ENCODE measurements at regions not wholly inside any gene's neighbourhood (a gene's known extent, or its start where the extent isn't known, plus 50 kb on each side); places are given as distances from the start of the nearest gene placed in this dataset.
"Not testable (repeated sequence)": the region's sequence is repeated elsewhere in the genome, so short reads cannot be mapped to it uniquely, and the experiment has no call there.

GRCh38 chrX:13179586-13179985 is 135.2 kb upstream of the FAM9C start:
- no peak for DNase-seq

GRCh38 chrX:13179100-13179499 is 134.7 kb upstream of the FAM9C start:
- DNase-seq: no peak

GRCh38 chrX:13177921-13178566 is 133.6 kb upstream of the FAM9C start:
- DNase-seq: peak; percentile 28

- DNase-seq: no peak
Measured at GRCh38 chrX:13175056-13175455, 130.6 kb upstream of the FAM9C start.

- DNase-seq: no peak
Measured at GRCh38 chrX:13170966-13171558, 126.6 kb upstream of the FAM9C start.

GRCh38 chrX:13169684-13170083 is 125.3 kb upstream of the FAM9C start:
- DNase-seq: no peak

- no peak for DNase-seq
Measured at GRCh38 chrX:13168269-13168668, 123.8 kb upstream of the FAM9C start.

- no peak for DNase-seq
Measured at GRCh38 chrX:13167481-13168231, 123.2 kb upstream of the FAM9C start.

GRCh38 chrX:13165266-13166189 is 121.1 kb upstream of the FAM9C start:
- peak; percentile 78 for DNase-seq

- peak; percentile 28 for DNase-seq
Measured at GRCh38 chrX:13164611-13165010, 120.2 kb upstream of the FAM9C start.

GRCh38 chrX:13162772-13163410 is 118.5 kb upstream of the FAM9C start:
- DNase-seq: no peak

- DNase-seq: no peak
Measured at GRCh38 chrX:13159886-13160285, 115.5 kb upstream of the FAM9C start.

- no peak for DNase-seq
Measured at GRCh38 chrX:13158911-13159310, 114.5 kb upstream of the FAM9C start.

GRCh38 chrX:13155550-13155949 is 111.1 kb upstream of the FAM9C start:
- not testable (repeated sequence) for DNase-seq

- no peak for DNase-seq
Measured at GRCh38 chrX:13153796-13154195, 109.4 kb upstream of the FAM9C start.

GRCh38 chrX:13152518-13153185 is 108.2 kb upstream of the FAM9C start:
- no peak for DNase-seq

GRCh38 chrX:13151828-13152517 is 107.6 kb upstream of the FAM9C start:
- no peak for DNase-seq

GRCh38 chrX:13149702-13150350 is 105.4 kb upstream of the FAM9C start:
- no peak for DNase-seq

GRCh38 chrX:13147733-13148132 is 103.3 kb upstream of the FAM9C start:
- DNase-seq: no peak

- DNase-seq: no peak
Measured at GRCh38 chrX:13147147-13147546, 102.7 kb upstream of the FAM9C start.
